ENCODE measurements at regions not wholly inside any gene's neighbourhood (a gene's known extent, or its start where the extent isn't known, plus 50 kb on each side); places are given as distances from the start of the nearest gene placed in this dataset.

DNA sequence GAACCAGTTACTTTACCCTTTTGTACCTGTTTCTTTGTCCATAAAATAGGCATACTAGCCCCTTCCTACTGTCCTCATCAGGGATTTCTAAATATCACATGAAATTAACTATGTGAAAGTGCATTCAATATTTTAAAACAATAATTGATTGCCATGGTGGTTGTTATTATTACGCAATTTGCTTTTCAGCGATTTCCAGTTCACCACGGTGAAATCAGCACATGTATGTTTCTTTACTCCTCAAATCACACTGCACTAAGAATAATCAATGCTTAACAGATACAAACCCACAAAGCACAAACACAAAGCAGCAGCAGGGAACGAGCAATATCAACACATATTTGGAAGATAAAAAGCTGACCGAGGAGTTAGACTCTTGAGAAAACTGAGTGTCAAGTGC lies 371.3 kb upstream of the NOCT start:
- CTCF ChIA-PET, result no interaction called here
- intact Hi-C loops (cut with micrococcal nuclease), result no loop called here
- no peaks in the 10 kb centered on the region for H3K9me3 Mint-ChIP-seq
- POLR2A ChIA-PET, result no interaction called here
- no peak overlapping the region for H3K27ac Mint-ChIP-seq
- no peaks in the 10 kb centered on the region for H3K36me3 Mint-ChIP-seq (ENCODE audit: low read depth)
- TF ChIP-seq, protein P1, sequence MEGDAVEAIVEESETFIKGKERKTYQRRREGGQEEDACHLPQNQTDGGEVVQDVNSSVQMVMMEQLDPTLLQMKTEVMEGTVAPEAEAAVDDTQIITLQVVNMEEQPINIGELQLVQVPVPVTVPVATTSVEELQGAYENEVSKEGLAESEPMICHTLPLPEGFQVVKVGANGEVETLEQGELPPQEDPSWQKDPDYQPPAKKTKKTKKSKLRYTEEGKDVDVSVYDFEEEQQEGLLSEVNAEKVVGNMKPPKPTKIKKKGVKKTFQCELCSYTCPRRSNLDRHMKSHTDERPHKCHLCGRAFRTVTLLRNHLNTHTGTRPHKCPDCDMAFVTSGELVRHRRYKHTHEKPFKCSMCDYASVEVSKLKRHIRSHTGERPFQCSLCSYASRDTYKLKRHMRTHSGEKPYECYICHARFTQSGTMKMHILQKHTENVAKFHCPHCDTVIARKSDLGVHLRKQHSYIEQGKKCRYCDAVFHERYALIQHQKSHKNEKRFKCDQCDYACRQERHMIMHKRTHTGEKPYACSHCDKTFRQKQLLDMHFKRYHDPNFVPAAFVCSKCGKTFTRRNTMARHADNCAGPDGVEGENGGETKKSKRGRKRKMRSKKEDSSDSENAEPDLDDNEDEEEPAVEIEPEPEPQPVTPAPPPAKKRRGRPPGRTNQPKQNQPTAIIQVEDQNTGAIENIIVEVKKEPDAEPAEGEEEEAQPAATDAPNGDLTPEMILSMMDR (IDR thresholded peaks at IDR 0.05), result no peak
- no peaks in the 10 kb centered on the region for H3K4me1 Mint-ChIP-seq
- no peak overlapping the region for H3K4me3 Mint-ChIP-seq
- no peak for ATAC-seq (ENCODE audit: low read depth)
- peaks cover 4% of the 10 kb centered on the region for H3K27me3 Mint-ChIP-seq
- no peak for DNase-seq

DNA sequence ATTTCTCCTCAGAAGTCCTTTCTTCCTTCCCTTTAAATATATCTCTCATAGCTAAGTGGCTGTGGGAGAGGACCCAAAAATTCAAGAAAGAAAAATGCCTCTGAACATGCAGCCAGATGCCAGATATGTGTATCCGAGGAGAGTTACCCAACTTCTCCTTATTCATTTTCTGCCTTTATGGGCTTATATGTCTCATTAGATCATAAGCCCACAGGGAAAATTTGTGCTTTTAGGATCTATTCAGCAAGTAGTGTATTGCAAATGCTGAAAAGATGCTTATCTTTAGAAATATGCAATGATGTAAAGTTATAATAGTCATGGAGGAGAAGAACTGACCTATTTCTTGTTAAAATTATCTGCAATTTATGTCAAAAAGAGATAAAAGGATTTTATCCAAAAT lies 371.8 kb upstream of the NOCT start:
- H3K27me3 Mint-ChIP-seq, result peaks cover 4% of the 10 kb centered on the region

DNA sequence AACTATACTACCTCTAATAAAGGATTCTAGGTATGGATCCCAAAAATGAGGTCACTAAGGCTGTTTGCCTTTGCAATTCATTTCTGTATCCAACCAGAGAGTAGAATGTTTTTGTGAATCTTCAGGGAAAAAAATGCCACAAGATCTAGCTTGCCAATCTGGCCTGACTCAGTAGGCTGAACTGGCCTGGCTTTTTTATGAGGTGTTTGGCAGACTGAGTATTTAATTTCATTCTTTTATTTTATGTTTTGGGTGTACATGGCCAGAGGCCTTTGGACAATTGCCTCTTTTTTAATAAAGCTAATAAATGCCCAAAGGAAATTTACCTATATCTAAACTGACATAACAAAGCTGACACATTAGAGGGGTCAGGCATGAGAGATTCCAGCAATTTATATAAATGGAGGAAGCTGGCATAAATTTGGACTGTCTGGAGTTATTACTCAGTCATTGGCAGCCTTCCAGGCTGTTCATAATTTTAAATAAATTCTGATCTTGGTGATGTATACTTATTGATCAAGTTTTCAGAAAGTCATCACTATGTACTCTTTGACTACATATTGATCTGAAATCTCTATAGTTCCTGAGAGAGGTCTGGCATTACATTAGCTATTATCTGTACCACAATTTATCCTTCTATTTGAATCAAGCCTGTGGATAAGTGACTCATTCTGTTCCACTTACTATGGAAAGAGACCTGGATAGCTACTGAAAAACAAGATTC lies 376.4 kb upstream of the NOCT start:
- Mint-ChIP-seq H3K4me1 (no peaks in the 10 kb centered on the region), H3K9me3 (no peaks in the 10 kb centered on the region), H3K36me3 (ENCODE audit: low read depth) (no peaks in the 10 kb centered on the region), H3K27ac (no peak overlapping the region), H3K27me3 (peaks cover 4% of the 10 kb centered on the region), H3K4me3 (no peak overlapping the region)
- DNase-seq (no peak), ATAC-seq (ENCODE audit: low read depth) (no peak)
- POLR2A ChIA-PET, result no interaction called here
- TF ChIP-seq, protein P1 (IDR thresholded peaks at IDR 0.05), result no peak
- intact Hi-C loops (cut with micrococcal nuclease), result no loop called here
- CTCF ChIA-PET, result no interaction called here

More for the DNA sequence above, 371.8 kb upstream of the NOCT start:
- DNase-seq (no peak), ATAC-seq (ENCODE audit: low read depth) (no peak)
- ChIA-PET CTCF (no interaction called here), POLR2A (no interaction called here)
- Mint-ChIP-seq H3K9me3 (no peaks in the 10 kb centered on the region), H3K4me3 (no peak overlapping the region), H3K36me3 (ENCODE audit: low read depth) (no peaks in the 10 kb centered on the region), H3K27ac (no peak overlapping the region), H3K4me1 (no peaks in the 10 kb centered on the region)
- TF ChIP-seq, protein P1 (IDR thresholded peaks at IDR 0.05), result no peak
- intact Hi-C loops (cut with micrococcal nuclease), result no loop called here

DNA sequence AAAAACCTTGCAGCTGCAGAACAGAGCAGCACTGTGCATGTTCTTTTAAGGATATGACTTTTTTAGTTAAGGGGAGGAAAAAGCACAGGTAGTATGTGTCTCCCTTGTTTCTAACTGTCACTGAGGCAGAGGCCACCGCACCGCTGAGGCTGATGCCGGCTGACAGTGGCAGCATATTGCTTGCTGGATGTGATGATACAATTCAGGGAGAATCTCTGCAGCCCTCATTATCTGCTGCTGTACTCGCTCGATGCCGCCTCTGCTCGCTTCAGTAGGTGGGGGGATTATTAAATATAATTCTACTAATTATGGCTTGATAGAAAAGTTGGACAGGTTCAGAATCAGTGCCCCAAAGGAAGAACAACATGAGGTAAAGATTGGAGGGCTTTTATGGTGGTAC lies 378.8 kb upstream of the NOCT start:
- Mint-ChIP-seq H3K36me3 (ENCODE audit: low read depth) (no peaks in the 10 kb centered on the region), H3K9me3 (no peaks in the 10 kb centered on the region), H3K4me1 (no peaks in the 10 kb centered on the region), H3K27me3 (peaks cover 4% of the 10 kb centered on the region), H3K27ac (no peak overlapping the region), H3K4me3 (no peak overlapping the region)
- ATAC-seq (ENCODE audit: low read depth) (no peak), DNase-seq (no peak)
- intact Hi-C loops (cut with micrococcal nuclease), result no loop called here
- CTCF ChIA-PET, result no interaction called here
- TF ChIP-seq, protein P1 (IDR thresholded peaks at IDR 0.05), result no peak
- POLR2A ChIA-PET, result no interaction called here

DNA sequence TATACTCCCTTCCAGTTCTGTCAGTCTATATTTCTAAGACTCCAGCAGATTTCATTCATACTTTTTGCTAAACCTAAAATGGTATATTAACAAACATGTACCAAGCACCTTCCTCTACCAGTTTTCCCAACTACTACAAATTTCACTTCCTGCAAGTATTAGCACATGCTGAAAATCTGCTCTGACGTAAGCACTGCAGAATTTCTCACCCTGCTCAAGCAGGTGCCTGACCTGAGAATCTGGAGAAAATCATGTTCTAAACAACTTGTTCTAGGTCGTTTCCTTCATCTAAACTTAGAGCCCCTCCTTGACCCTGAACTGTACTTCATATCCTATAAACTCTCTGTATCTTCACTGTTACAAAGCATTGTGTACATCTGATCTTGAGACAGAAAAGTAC lies 380.7 kb upstream of the NOCT start:
- intact Hi-C loops (cut with micrococcal nuclease), result no loop called here
- no peak overlapping the region for H3K27ac Mint-ChIP-seq
- ChIA-PET CTCF (no interaction called here), POLR2A (no interaction called here)
- DNase-seq, result no peak
- TF ChIP-seq, protein P1 (IDR thresholded peaks at IDR 0.05), result no peak
- H3K4me1 Mint-ChIP-seq, result no peaks in the 10 kb centered on the region
- ATAC-seq (ENCODE audit: low read depth), result no peak
- H3K4me3 Mint-ChIP-seq, result no peak overlapping the region
- no peaks in the 10 kb centered on the region for H3K36me3 Mint-ChIP-seq (ENCODE audit: low read depth)
- no peaks in the 10 kb centered on the region for H3K9me3 Mint-ChIP-seq
- no peaks in the 10 kb centered on the region for H3K27me3 Mint-ChIP-seq

All from activated B cell treated with CpG ODN at 0.5 μM for 24 hours (primary cell).